Neural cell (in vitro differentiated cells): ENCODE measurements at regions not wholly inside any gene's neighbourhood (a gene's known extent, or its start where the extent isn't known, plus 50 kb on each side); places are given as distances from the start of the nearest gene placed in this dataset.

Source experiments
- H2AFZ ChIP-seq: fragments of 200-600, 300-800 bp; sonication (generic), shearing (Covaris generic); 2 replicates; pipeline ENCODE4 v1.6.0; 2014; ENCODE audit warnings: low read depth, mild to moderate bottlenecking, antibody characterized with exemption, low read length, moderate library complexity
- H3F3A ChIP-seq: fragments of 200-600 bp; shearing (Covaris generic); 2 replicates; pipeline ENCODE4 v1.6.1; 2016; ENCODE audit warnings: mild to moderate bottlenecking, moderate library complexity, mixed read lengths, antibody characterized with exemption, low read length; ENCODE audit not compliant: insufficient read depth, poor library complexity, severe bottlenecking
- H3K27ac ChIP-seq: fragments of 200-600, 300-800 bp; sonication (generic), shearing (Covaris generic); 2 replicates; pipeline ENCODE4 v1.5.1; 2014; ENCODE audit warnings: mild to moderate bottlenecking, low read length, moderate library complexity
- H3K27me3 ChIP-seq: fragments of 300-800, 200-600 bp; sonication (generic), shearing (Covaris generic); 2 replicates; pipeline ENCODE4 v1.6.0; 2014; ENCODE audit warnings: mild to moderate bottlenecking, low read depth, low read length, moderate library complexity; ENCODE audit not compliant: insufficient read depth
- H3K36me3 ChIP-seq: fragments of 300-800, 200-600 bp; sonication (generic), shearing (Covaris generic); 2 replicates; pipeline ENCODE4 v1.5.1; 2014; ENCODE audit warnings: mild to moderate bottlenecking, antibody characterized with exemption, low read length, moderate library complexity; ENCODE audit not compliant: insufficient read depth
- H3K4me2 ChIP-seq: fragments of 300-800, 200-600 bp; sonication (generic), shearing (Covaris generic); 2 replicates; pipeline ENCODE4 v1.6.0; 2014; ENCODE audit warnings: mild to moderate bottlenecking, low read length
- H3K4me3 ChIP-seq: fragments of 300-800, 200-600 bp; sonication (generic), shearing (Covaris generic); 2 replicates; pipeline ENCODE4 v1.5.1; 2014; ENCODE audit warnings: mild to moderate bottlenecking, low read length, moderate library complexity
- H3K79me2 ChIP-seq: fragments of 200-600 bp; shearing (Covaris generic); replicated peaks from 2 replicates; pipeline ENCODE4 v1.6.0; 2014; ENCODE audit warnings: mild to moderate bottlenecking, low read length, moderate library complexity; ENCODE audit not compliant: insufficient read depth
- H3K9ac ChIP-seq: fragments of 300-800, 200-600 bp; sonication (generic), shearing (Covaris generic); 2 replicates; pipeline ENCODE4 v1.6.1; 2016; ENCODE audit warnings: mild to moderate bottlenecking, low read length, mixed read lengths
- H3K9me2 ChIP-seq: fragments of 200-600 bp; shearing (Covaris generic); 2 replicates; pipeline ENCODE4 v1.6.1; 2016; ENCODE audit warnings: mild to moderate bottlenecking, low read length, mixed read lengths; ENCODE audit not compliant: insufficient read depth
- H3K9me3 ChIP-seq: fragments of 200-600, 300-800 bp; sonication (generic), shearing (Covaris generic); 2 replicates; pipeline ENCODE4 v1.6.1; 2016; ENCODE audit warnings: mild to moderate bottlenecking, mixed run types, low read length, moderate library complexity, mixed read lengths
- H4K20me1 ChIP-seq: fragments of 200-600 bp; shearing (Covaris generic); 2 replicates; pipeline ENCODE4 v1.6.1; 2016; ENCODE audit warnings: mild to moderate bottlenecking, mixed run types; ENCODE audit not compliant: insufficient read depth
- CTCF ChIP-seq: fragments of 450-650 bp; IDR thresholded peaks from 2 replicates; pipeline ENCODE4 v1.5.1; 2014; ENCODE audit warnings: antibody characterized with exemption, mild to moderate bottlenecking, moderate library complexity; ENCODE audit not compliant: poor library complexity, severe bottlenecking
- EP300 ChIP-seq: fragments of 450-650 bp; conservative IDR thresholded peaks from 2 replicates; pipeline ENCODE4 v1.6.1; 2014; ENCODE audit warnings: antibody characterized with exemption, mild to moderate bottlenecking, moderate library complexity; ENCODE audit not compliant: poor library complexity, severe bottlenecking
- EZH2 ChIP-seq: fragments of 200-600, 300-800 bp; shearing (Covaris generic), sonication (generic); IDR thresholded peaks from 2 replicates; pipeline ENCODE4 v1.6.1; 2014; ENCODE audit warnings: antibody characterized with exemption, low read length, borderline replicate concordance, mild to moderate bottlenecking; ENCODE audit not compliant: insufficient read depth, poor library complexity, severe bottlenecking
- MXI1 ChIP-seq: fragments of 450-650 bp; conservative IDR thresholded peaks from 2 replicates; pipeline ENCODE4 v1.6.1; 2014; ENCODE audit warnings: antibody characterized with exemption, mild to moderate bottlenecking; ENCODE audit not compliant: poor library complexity, severe bottlenecking
- POLR2AphosphoS5 ChIP-seq: IDR thresholded peaks from 2 replicates; pipeline ENCODE4 v1.6.1; 2012
- RAD21 ChIP-seq: fragments of 450-650 bp; conservative IDR thresholded peaks from 2 replicates; pipeline ENCODE4 v1.6.1; 2014; ENCODE audit warnings: antibody characterized with exemption, mild to moderate bottlenecking, moderate library complexity
- REST ChIP-seq: IDR thresholded peaks from 2 replicates; pipeline ENCODE4 v1.6.1; 2012; ENCODE audit warnings: borderline replicate concordance
- SMC3 ChIP-seq: fragments of 450-650 bp; conservative IDR thresholded peaks from 2 replicates; pipeline ENCODE4 v1.6.1; 2014; ENCODE audit warnings: antibody characterized with exemption, mild to moderate bottlenecking, moderate library complexity; ENCODE audit not compliant: poor library complexity
- TAF1 ChIP-seq: IDR thresholded peaks from 2 replicates; pipeline ENCODE4 v1.6.1; 2012; ENCODE audit warnings: low read depth

GRCh38 chr15:72964542-72964941 lies 87.7 kb upstream of the NEO1 start:
- Histone ChIP-seq H4K20me1 (no peaks in the 10 kb centered on the region), H2AFZ (no peak overlapping the region), H3K9ac (no peak overlapping the region), H3K36me3 (no peaks in the 10 kb centered on the region), H3K9me3 (no peaks in the 10 kb centered on the region), H3K79me2 (no peaks in the 10 kb centered on the region), H3K4me2 (no peak overlapping the region), H3K9me2 (no peaks in the 10 kb centered on the region), H3K27me3 (no peaks in the 10 kb centered on the region), H3F3A (no peaks in the 10 kb centered on the region), H3K27ac (no peak overlapping the region), H3K4me3 (no peak overlapping the region)
- TF ChIP-seq CTCF (no peak), EZH2 (no peak), POLR2AphosphoS5 (no peak), EP300 (no peak), REST (no peak), SMC3 (no peak), RAD21 (no peak), TAF1 (no peak), MXI1 (no peak)

GRCh38 chr15:72964135-72964534 lies 88.1 kb upstream of the NEO1 start:
- Histone ChIP-seq H3F3A (no peaks in the 10 kb centered on the region), H3K9ac (no peak overlapping the region), H3K4me3 (no peak overlapping the region), H3K27ac (no peak overlapping the region), H3K79me2 (no peaks in the 10 kb centered on the region), H3K9me2 (no peaks in the 10 kb centered on the region), H3K27me3 (no peaks in the 10 kb centered on the region), H3K36me3 (no peaks in the 10 kb centered on the region), H2AFZ (no peak overlapping the region), H3K9me3 (no peaks in the 10 kb centered on the region), H3K4me2 (no peak overlapping the region), H4K20me1 (no peaks in the 10 kb centered on the region)
- no peak for TF ChIP-seq POLR2AphosphoS5
- TF ChIP-seq MXI1: no peak
